ENCODE measurements at regions not wholly inside any gene's neighbourhood (a gene's known extent, or its start where the extent isn't known, plus 50 kb on each side); places are given as distances from the start of the nearest gene placed in this dataset.

- TF ChIP-seq ZNF841 (CRISPR knock-in tag; IDR thresholded peaks at IDR 0.05; ENCODE audit: borderline replicate concordance) = no peak
- TF ChIP-seq NFKBIZ (CRISPR knock-in tag; IDR thresholded peaks at IDR 0.05) = no peak
Observed at GRCh38 chr13:97544031-97544765, 110.2 kb downstream of the RAP2A start.
